ENCODE measurements at regions not wholly inside any gene's neighbourhood (a gene's known extent, or its start where the extent isn't known, plus 50 kb on each side); places are given as distances from the start of the nearest gene placed in this dataset.

DNA sequence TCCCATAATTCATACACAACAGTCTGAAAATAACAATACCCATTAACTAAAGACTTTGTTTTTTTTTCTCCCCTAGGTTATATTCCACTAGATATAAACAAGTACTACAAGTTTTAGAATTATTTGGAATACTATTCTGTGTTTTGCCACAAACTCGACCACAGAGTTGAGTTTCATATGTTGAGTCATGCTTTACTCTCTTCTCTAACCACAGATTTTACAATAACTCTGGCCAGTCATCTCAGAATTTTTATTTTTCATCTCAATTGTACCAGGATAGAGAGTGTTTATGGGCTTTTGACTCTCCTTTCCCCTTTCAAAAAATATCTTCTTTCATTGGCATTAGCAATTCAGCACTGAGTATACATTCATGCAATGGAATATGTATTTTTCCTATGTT lies 348.7 kb upstream of the GALNT5 start:
- Histone ChIP-seq H3K27me3 (no peaks in the 10 kb centered on the region), H3K9me3 (no peaks in the 10 kb centered on the region), H3K4me3 (no peak overlapping the region), H3K27ac (no peak overlapping the region), H3K36me3 (no peaks in the 10 kb centered on the region), H3K4me1 (no peaks in the 10 kb centered on the region)
- intact Hi-C loops (cut with DNase I), result no loop called here
- TF ChIP-seq, protein P1, sequence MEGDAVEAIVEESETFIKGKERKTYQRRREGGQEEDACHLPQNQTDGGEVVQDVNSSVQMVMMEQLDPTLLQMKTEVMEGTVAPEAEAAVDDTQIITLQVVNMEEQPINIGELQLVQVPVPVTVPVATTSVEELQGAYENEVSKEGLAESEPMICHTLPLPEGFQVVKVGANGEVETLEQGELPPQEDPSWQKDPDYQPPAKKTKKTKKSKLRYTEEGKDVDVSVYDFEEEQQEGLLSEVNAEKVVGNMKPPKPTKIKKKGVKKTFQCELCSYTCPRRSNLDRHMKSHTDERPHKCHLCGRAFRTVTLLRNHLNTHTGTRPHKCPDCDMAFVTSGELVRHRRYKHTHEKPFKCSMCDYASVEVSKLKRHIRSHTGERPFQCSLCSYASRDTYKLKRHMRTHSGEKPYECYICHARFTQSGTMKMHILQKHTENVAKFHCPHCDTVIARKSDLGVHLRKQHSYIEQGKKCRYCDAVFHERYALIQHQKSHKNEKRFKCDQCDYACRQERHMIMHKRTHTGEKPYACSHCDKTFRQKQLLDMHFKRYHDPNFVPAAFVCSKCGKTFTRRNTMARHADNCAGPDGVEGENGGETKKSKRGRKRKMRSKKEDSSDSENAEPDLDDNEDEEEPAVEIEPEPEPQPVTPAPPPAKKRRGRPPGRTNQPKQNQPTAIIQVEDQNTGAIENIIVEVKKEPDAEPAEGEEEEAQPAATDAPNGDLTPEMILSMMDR (IDR thresholded peaks at IDR 0.05), result no peak
- ATAC-seq, result no peak
- no peak for DNase-seq

DNA sequence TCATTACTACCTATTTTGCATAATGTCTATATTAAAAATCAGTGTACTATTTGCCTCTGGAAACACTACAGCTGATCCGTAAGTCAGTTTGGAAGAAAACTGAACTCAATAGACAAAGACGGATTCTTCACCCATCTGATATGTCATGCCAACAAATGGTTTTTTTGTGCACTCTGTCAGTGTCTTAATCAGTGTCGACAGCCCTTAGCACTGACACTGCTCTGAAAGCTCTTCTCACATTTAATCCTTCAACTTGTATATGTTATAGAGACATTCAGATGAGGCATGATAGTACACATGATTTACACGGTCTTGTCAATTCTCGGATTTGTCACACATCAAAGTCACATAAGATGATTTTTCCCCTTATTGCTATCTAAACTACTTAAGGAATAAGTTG lies 347.5 kb upstream of the GALNT5 start:
- no peaks in the 10 kb centered on the region for H3K4me1 ChIP-seq
- no peak overlapping the region for H3K4me3 ChIP-seq
- H3K27me3 ChIP-seq, result no peaks in the 10 kb centered on the region
- H3K9me3 ChIP-seq, result no peaks in the 10 kb centered on the region
- ATAC-seq (no peak), DNase-seq (no peak)
- intact Hi-C loops (cut with DNase I), result no loop called here
- no peaks in the 10 kb centered on the region for H3K36me3 ChIP-seq
- TF ChIP-seq, protein P1 (IDR thresholded peaks at IDR 0.05), result no peak
- no peak overlapping the region for H3K27ac ChIP-seq

DNA sequence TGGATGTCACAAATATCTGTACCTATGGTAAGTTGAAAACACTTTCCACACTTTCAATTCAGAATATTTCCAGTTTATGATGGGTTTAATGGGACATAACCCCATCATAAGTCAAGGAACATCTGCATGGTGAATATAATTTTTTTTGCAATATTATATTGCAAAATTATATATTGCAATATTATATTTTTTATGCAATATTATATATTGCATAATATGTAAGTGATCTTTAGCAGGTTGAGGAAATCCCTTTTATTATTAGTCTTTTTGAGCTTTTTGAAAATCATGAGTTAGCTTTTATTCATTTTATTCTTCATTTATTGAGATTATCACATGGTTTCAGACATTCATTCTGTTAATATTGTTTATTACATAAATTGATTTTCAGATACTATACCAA lies 342.2 kb upstream of the GALNT5 start:
- intact Hi-C loops (cut with DNase I), result no loop called here
- DNase-seq (no peak), ATAC-seq (no peak)
- H3K4me1 ChIP-seq, result no peaks in the 10 kb centered on the region
- H3K27me3 ChIP-seq, result no peaks in the 10 kb centered on the region
- no peaks in the 10 kb centered on the region for H3K36me3 ChIP-seq
- peaks cover 0 to 5% of the 10 kb centered on the region in 2 donors for H3K9me3 ChIP-seq
- H3K4me3 ChIP-seq, result no peak overlapping the region
- H3K27ac ChIP-seq, result no peak overlapping the region
- TF ChIP-seq, protein P1 (IDR thresholded peaks at IDR 0.05), result no peak

DNA sequence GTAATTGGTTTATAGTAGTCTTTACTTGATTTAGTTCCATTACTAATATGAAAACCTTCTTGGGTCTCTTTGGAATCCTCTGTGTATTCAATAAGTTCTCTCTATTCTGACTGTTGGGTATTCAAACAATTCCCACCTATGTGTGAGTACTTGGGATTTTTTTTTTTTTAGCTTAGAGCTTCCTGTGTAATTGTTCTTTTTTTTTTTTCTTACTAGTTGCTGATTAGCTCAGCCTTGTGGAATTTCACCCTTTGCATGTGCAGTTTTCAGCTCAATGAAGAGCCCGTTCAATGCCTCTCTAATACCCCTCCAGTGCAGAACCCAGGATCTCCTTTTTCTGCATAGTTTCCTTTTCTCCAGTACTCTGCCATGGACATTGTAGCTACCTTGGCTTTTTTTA lies 339.1 kb upstream of the GALNT5 start:
- H3K27me3 ChIP-seq, result no peaks in the 10 kb centered on the region
- H3K36me3 ChIP-seq, result no peaks in the 10 kb centered on the region
- ATAC-seq, result no peak
- H3K9me3 ChIP-seq, result peaks cover 0 to 9% of the 10 kb centered on the region in 2 donors
- intact Hi-C loops (cut with DNase I), result no loop called here
- DNase-seq, result no peak
- H3K27ac ChIP-seq, result no peak overlapping the region
- no peak overlapping the region for H3K4me3 ChIP-seq
- TF ChIP-seq, protein P1 (IDR thresholded peaks at IDR 0.05), result no peak
- H3K4me1 ChIP-seq, result no peaks in the 10 kb centered on the region

DNA sequence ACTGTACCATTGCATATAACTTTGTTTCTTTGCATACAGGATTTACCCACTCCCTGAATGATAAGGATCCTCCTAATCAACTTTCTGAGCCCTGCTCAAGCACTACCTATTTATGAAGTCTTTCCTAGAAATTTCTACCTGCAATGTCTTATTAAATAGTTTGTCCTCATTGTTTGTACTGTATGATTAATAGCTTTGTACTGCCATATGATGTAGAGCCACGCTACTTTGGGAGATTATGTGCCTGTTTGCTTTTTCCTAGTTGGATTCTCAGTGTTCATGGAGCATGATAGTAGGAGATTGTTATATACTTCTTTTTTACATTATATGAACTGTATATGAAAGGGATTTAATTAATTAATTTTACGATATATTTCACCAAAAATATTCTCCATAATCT lies 327.1 kb upstream of the GALNT5 start:
- no peaks in the 10 kb centered on the region for H3K27me3 ChIP-seq
- intact Hi-C loops (cut with DNase I), result no loop called here
- no peaks in the 10 kb centered on the region for H3K36me3 ChIP-seq
- peaks cover 0 to 8% of the 10 kb centered on the region in 2 donors for H3K9me3 ChIP-seq
- no peak overlapping the region for H3K27ac ChIP-seq
- TF ChIP-seq, protein P1 (IDR thresholded peaks at IDR 0.05), result no peak
- ATAC-seq (no peak), DNase-seq (no peak)
- H3K4me1 ChIP-seq, result no peaks in the 10 kb centered on the region
- H3K4me3 ChIP-seq, result no peak overlapping the region

Data from left lung (tissue), 4 donors.